Spleen (tissue), 7 donors: ENCODE measurements at regions not wholly inside any gene's neighbourhood (a gene's known extent, or its start where the extent isn't known, plus 50 kb on each side); places are given as distances from the start of the nearest gene placed in this dataset.

Experiments used
- CTCF ChIP-seq, 11 experiments: fragments of 200-600 bp in 7 of 11; fragments of 450-650 bp in 4 of 11; sonication (generic) in 4 of 11; IDR thresholded peaks in 8 of 11; conservative IDR thresholded peaks in 3 of 11; 1 replicate in 7 of 11; 2 replicates in 4 of 11; pipeline versions ENCODE4 v1.4.0 to v1.8.0; 2016 to 2021; ENCODE audit warnings: antibody characterized with exemption in 11 of 11, inconsistent platforms in 4 of 11, mild to moderate bottlenecking in 1 of 11
- POLR2AphosphoS5 ChIP-seq, 3 donors: sonication (generic); formaldehyde crosslinking; IDR thresholded peaks; one replicate each; pipeline ENCODE4 v1.5.1; 2017; ENCODE audit warnings: antibody characterized with exemption in 3 of 3
- donor health status: DM: no; HTN: no; CAD: no; lungs with moderate emphysema.
- donor health status: DM: no; HTN: no; CAD: no.
- donor health status: DM: no; HTN: no; CAD: no.

- TF ChIP-seq CTCF (IDR thresholded peaks at IDR 0.05 in 8 of 11, conservative IDR thresholded peaks at IDR 0.05 in 3 of 11) (no peak), POLR2AphosphoS5 (IDR thresholded peaks at IDR 0.05) (no peak)
Observed at GRCh38 chr4:136183513-136183912, 1348.8 kb downstream of the PCDH18 start.
